T1000 (cell line): ENCODE measurements at regions not wholly inside any gene's neighbourhood (a gene's known extent, or its start where the extent isn't known, plus 50 kb on each side); places are given as distances from the start of the nearest gene placed in this dataset.

Experiments
- DNase-seq: peaks from one replicate; lab custom pipeline; 2025; ENCODE audit warnings: mixed read lengths; lab: John Stamatoyannopoulos, UW

DNA sequence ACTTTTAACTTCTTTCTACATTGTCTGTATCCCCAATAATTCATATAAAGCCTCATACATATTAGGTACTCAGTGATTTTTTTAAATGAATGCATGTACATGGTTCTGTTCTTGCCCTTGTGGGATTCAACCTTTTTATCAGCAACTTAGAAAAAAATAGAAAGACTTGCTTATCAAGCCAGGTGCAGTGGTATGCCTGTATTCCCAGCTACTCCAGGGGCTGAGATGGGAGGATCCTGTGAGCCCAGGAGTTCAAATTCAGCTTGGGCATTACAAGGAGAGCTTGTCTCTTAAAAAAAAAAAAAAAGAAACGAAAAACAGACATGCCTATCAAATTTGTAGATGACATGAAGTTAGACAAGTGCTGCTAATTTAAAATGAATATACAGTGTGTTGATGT is 54.2 kb upstream of the MYCBP2 start:
- DNase-seq: no peak

DNA sequence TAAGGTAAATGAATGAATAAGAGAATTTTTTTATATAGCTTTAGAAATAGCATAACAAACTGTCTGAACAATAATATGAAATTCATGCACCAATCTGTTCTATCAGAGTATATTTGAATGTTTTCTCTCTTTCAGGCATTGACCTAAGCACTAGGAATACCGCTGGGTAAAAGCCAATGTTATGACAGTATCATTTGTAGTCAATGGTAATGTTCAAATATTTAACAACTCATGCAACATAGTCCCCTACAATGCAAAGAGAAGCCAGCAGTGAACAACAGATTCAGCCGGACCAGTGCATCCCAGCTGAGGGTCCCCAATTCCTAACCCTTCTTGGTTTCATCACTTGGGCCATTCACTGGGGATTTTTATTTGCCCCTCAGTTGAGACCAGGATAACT is 52.6 kb upstream of the MYCBP2 start:
- no peak for DNase-seq

DNA sequence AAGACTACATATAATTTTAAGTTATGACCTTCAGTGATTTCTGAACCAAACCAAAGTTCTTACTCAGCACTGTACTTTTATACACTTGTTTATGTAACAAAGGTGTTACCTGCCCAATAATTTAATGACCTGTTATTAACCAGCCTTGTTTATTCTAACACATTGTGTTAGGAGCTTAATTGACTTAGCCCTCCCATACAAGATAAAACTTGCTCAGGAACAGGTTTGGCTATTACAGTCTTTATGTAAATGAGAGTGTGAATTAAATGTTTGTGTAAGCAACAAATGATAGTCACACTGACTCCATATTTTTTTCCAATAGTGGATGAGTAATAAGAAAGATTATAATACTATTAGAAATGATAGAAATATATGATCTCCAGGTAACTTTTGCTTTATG is 51.8 kb upstream of the MYCBP2 start:
- DNase-seq: no peak

GRCh38 chr13:77377016-77377415 is 50.1 kb upstream of the MYCBP2 start:
- DNase-seq: no peak
